Uterus (tissue), 3 donors: ENCODE measurements at regions not wholly inside any gene's neighbourhood (a gene's known extent, or its start where the extent isn't known, plus 50 kb on each side); places are given as distances from the start of the nearest gene placed in this dataset.

Experiments used
- DNase-seq, 2 donors: peaks; one replicate each; pipeline ENCODE4 v3.0.0-alpha.2; 2019 to 2020
- H3K27ac ChIP-seq, 2 donors: fragments of 200-600 bp; sonication (generic); 1 replicate in 1 of 2; 2 replicates in 1 of 2; pipeline ENCODE4 v1.5.1; 2016 to 2018
- H3K27me3 ChIP-seq, 2 donors: fragments of 200-600 bp; sonication (generic); one replicate each; pipeline ENCODE4 v1.5.1; 2018 to 2019; ENCODE audit warnings: control low read depth in 1 of 2
- H3K36me3 ChIP-seq, 2 donors: fragments of 200-600 bp; sonication (generic); one replicate each; pipeline ENCODE4 v1.5.1; 2019; ENCODE audit warnings: control low read depth in 1 of 2
- H3K4me1 ChIP-seq, 2 donors: fragments of 200-600 bp; sonication (generic); one replicate each; pipeline ENCODE4 v1.5.1; 2018 to 2019; ENCODE audit warnings: control low read depth in 1 of 2
- H3K4me3 ChIP-seq, 2 donors: fragments of 200-600 bp; sonication (generic); 1 replicate in 1 of 2; 2 replicates in 1 of 2; pipeline ENCODE4 v1.5.1; 2018 to 2019; ENCODE audit warnings: mild to moderate bottlenecking in 1 of 2
- H3K9me3 ChIP-seq, 2 donors: fragments of 200-600 bp; sonication (generic); one replicate each; pipeline ENCODE4 v1.5.1; 2019; ENCODE audit warnings: control low read depth in 1 of 2
- CTCF ChIP-seq, 4 experiments: fragments of 200-600 bp in 2 of 4; fragments of 450-650 bp in 2 of 4; sonication (generic) in 2 of 4; IDR thresholded peaks; one replicate each; pipeline ENCODE4 v1.5.1; 2016 to 2019; ENCODE audit warnings: antibody characterized with exemption in 4 of 4, mild to moderate bottlenecking in 2 of 4, moderate library complexity in 1 of 4
- POLR2A ChIP-seq, 2 donors: fragments of 450-650 bp; IDR thresholded peaks; one replicate each; pipeline ENCODE4 v1.6.1; 2016; ENCODE audit warnings: antibody characterized with exemption in 2 of 2, mild to moderate bottlenecking in 1 of 2, moderate library complexity in 1 of 2
- intact Hi-C: fragments of 100-400 bp; cut with DNase I; formaldehyde crosslinking; loops from one replicate; pipeline ENCODE4 v1.15.1; 2023; ENCODE audit warnings: low total_unique reads
- donor health status: DM: yes; HTN: yes; CAD: no.

- DNase-seq = no peak
- Histone ChIP-seq H3K9me3 (no peaks in the 10 kb centered on the region), H3K27ac (no peak overlapping the region), H3K4me1 (no peaks in the 10 kb centered on the region), H3K4me3 (no peak overlapping the region), H3K27me3 (no peaks in the 10 kb centered on the region), H3K36me3 (no peaks in the 10 kb centered on the region)
- intact Hi-C loops = no loop called here
- TF ChIP-seq CTCF (IDR thresholded peaks at IDR 0.05) (no peak), POLR2A (IDR thresholded peaks at IDR 0.05) (no peak)
These were observed 456.9 kb upstream of the MAP3K7 start for GRCh38 chr6:91043751-91044150.

- H3K27me3 ChIP-seq = no peaks in the 10 kb centered on the region
- no peak for DNase-seq
- H3K9me3 ChIP-seq = no peaks in the 10 kb centered on the region
- H3K36me3 ChIP-seq = no peaks in the 10 kb centered on the region
- H3K4me3 ChIP-seq = no peak overlapping the region
- no peak overlapping the region for H3K27ac ChIP-seq
- no peak for TF ChIP-seq POLR2A (IDR thresholded peaks at IDR 0.05)
- TF ChIP-seq CTCF (IDR thresholded peaks at IDR 0.05) = no peak
- H3K4me1 ChIP-seq = no peaks in the 10 kb centered on the region
- intact Hi-C loops = no loop called here
These were observed 455.8 kb upstream of the MAP3K7 start for GRCh38 chr6:91042656-91043055.

GRCh38 chr6:91033964-91034363, 447.1 kb upstream of the MAP3K7 start:
- Histone ChIP-seq H3K36me3 (no peaks in the 10 kb centered on the region), H3K4me1 (no peaks in the 10 kb centered on the region), H3K27me3 (no peaks in the 10 kb centered on the region), H3K27ac (no peak overlapping the region), H3K4me3 (no peak overlapping the region), H3K9me3 (no peaks in the 10 kb centered on the region)
- intact Hi-C loops = no loop called here
- DNase-seq = no peak
- no peak for TF ChIP-seq CTCF (IDR thresholded peaks at IDR 0.05)
- TF ChIP-seq POLR2A (IDR thresholded peaks at IDR 0.05) = no peak

GRCh38 chr6:91031581-91031980, 444.7 kb upstream of the MAP3K7 start:
- no peaks in the 10 kb centered on the region for H3K36me3 ChIP-seq
- no peak for DNase-seq
- no peaks in the 10 kb centered on the region for H3K4me1 ChIP-seq
- no peak overlapping the region for H3K4me3 ChIP-seq
- no peak overlapping the region for H3K27ac ChIP-seq
- H3K27me3 ChIP-seq = no peaks in the 10 kb centered on the region
- intact Hi-C loops = no loop called here
- H3K9me3 ChIP-seq = no peaks in the 10 kb centered on the region
- TF ChIP-seq POLR2A (IDR thresholded peaks at IDR 0.05) = no peak
- no peak for TF ChIP-seq CTCF (IDR thresholded peaks at IDR 0.05)

- Histone ChIP-seq H3K27ac (no peak overlapping the region), H3K4me3 (no peak overlapping the region), H3K9me3 (no peaks in the 10 kb centered on the region), H3K27me3 (no peaks in the 10 kb centered on the region), H3K36me3 (no peaks in the 10 kb centered on the region), H3K4me1 (no peaks in the 10 kb centered on the region)
- intact Hi-C loops = no loop called here
- TF ChIP-seq POLR2A (IDR thresholded peaks at IDR 0.05) (no peak), CTCF (IDR thresholded peaks at IDR 0.05) (no peak)
- no peak for DNase-seq
These were observed 442.3 kb upstream of the MAP3K7 start for GRCh38 chr6:91029211-91029610.
